HUES64 (cell line): ENCODE measurements at regions not wholly inside any gene's neighbourhood (a gene's known extent, or its start where the extent isn't known, plus 50 kb on each side); places are given as distances from the start of the nearest gene placed in this dataset.
"Not testable (repeated sequence)": the region's sequence is repeated elsewhere in the genome, so short reads cannot be mapped to it uniquely, and the experiment has no call there.

ENCODE experiments used
- H3K27ac ChIP-seq: 2 replicates; pipeline ENCODE4 v1.7.0; 2013; ENCODE audit warnings: low read depth, low read length, inconsistent platforms
- H3K27me3 ChIP-seq: 2 replicates; pipeline ENCODE4 v1.6.1; 2013; ENCODE audit warnings: mild to moderate bottlenecking, low read length; ENCODE audit not compliant: insufficient read depth
- H3K36me3 ChIP-seq: 2 replicates; pipeline ENCODE4 v1.6.1; 2013; ENCODE audit warnings: mild to moderate bottlenecking, low read length; ENCODE audit not compliant: insufficient read depth
- H3K4me1 ChIP-seq: 2 replicates; pipeline ENCODE4 v1.6.1; 2013; ENCODE audit warnings: mild to moderate bottlenecking, low read length, moderate library complexity; ENCODE audit not compliant: insufficient read depth
- H3K4me3 ChIP-seq: 2 replicates; pipeline ENCODE4 v1.5.1; 2013; ENCODE audit warnings: mild to moderate bottlenecking, low read length, moderate library complexity
- H3K9ac ChIP-seq: 2 replicates; pipeline ENCODE4 v1.6.1; 2013; ENCODE audit warnings: mild to moderate bottlenecking, low read depth, low read length
- H3K9me3 ChIP-seq: 2 replicates; pipeline ENCODE4 v1.6.1; 2013; ENCODE audit warnings: low read depth, low read length; ENCODE audit not compliant: insufficient read depth
- WGBS: fragments of 150-250, 120-280 bp; methylation state at CpG from one replicate; pipeline ENCODE4 v1.1.7; 2013; ENCODE audit warnings: missing lambda C conversion rate; 5-methylcytosine and 5-hydroxymethylcytosine counted together

GRCh38 chr7:32661501-32661900, 166.2 kb downstream of the AVL9 start:
- H3K4me3 ChIP-seq, result no peak overlapping the region
- H3K9ac ChIP-seq, result no peak overlapping the region
- H3K36me3 ChIP-seq, result no peaks in the 10 kb centered on the region
- no peaks in the 10 kb centered on the region for H3K9me3 ChIP-seq
- peaks cover 14% of the 10 kb centered on the region for H3K4me1 ChIP-seq
- H3K27me3 ChIP-seq, result no peaks in the 10 kb centered on the region
- WGBS, result 76% methylated on average over 2 of the region's 3 CpGs
- no peak overlapping the region for H3K27ac ChIP-seq

- WGBS, result 50% methylated on average over 2 of the region's 2 CpGs
Measured at GRCh38 chr7:32660936-32661335, 165.6 kb downstream of the AVL9 start.

GRCh38 chr7:32659853-32660252, 164.6 kb downstream of the AVL9 start:
- Histone ChIP-seq H3K9ac (no peak overlapping the region), H3K27ac (no peak overlapping the region), H3K36me3 (no peaks in the 10 kb centered on the region), H3K4me1 (peaks cover 14% of the 10 kb centered on the region), H3K27me3 (no peaks in the 10 kb centered on the region), H3K9me3 (no peaks in the 10 kb centered on the region), H3K4me3 (no peak overlapping the region)
- 96% methylated on average over 9 of the region's 9 CpGs for WGBS

More at GRCh38 chr7:32660936-32661335, 165.6 kb downstream of the AVL9 start:
- H3K9me3 ChIP-seq, result no peaks in the 10 kb centered on the region
- peaks cover 14% of the 10 kb centered on the region for H3K4me1 ChIP-seq
- no peak overlapping the region for H3K27ac ChIP-seq
- no peaks in the 10 kb centered on the region for H3K36me3 ChIP-seq
- no peak overlapping the region for H3K4me3 ChIP-seq
- no peaks in the 10 kb centered on the region for H3K27me3 ChIP-seq
- H3K9ac ChIP-seq, result no peak overlapping the region

- Histone ChIP-seq H3K36me3 (no peaks in the 10 kb centered on the region), H3K4me1 (peaks cover 8% of the 10 kb centered on the region), H3K9me3 (no peaks in the 10 kb centered on the region), H3K9ac (no peak overlapping the region), H3K4me3 (no peak overlapping the region), H3K27ac (no peak overlapping the region), H3K27me3 (no peaks in the 10 kb centered on the region)
- 90% methylated on average over 2 of the region's 2 CpGs for WGBS
Measured at GRCh38 chr7:32658467-32658869, 163.2 kb downstream of the AVL9 start.

- no peaks in the 10 kb centered on the region for H3K27me3 ChIP-seq
- no peaks in the 10 kb centered on the region for H3K36me3 ChIP-seq
- no peak overlapping the region for H3K9ac ChIP-seq
- WGBS, result 70% methylated on average over 7 of the region's 7 CpGs
- no peak overlapping the region for H3K4me3 ChIP-seq
- peaks cover 4% of the 10 kb centered on the region for H3K4me1 ChIP-seq
- no peak overlapping the region for H3K27ac ChIP-seq
- no peaks in the 10 kb centered on the region for H3K9me3 ChIP-seq
Measured at GRCh38 chr7:32658034-32658433, 162.7 kb downstream of the AVL9 start.

- not testable (repeated sequence) for H3K27me3 ChIP-seq, H3K27ac ChIP-seq, H3K36me3 ChIP-seq, H3K4me3 ChIP-seq, H3K9me3 ChIP-seq, H3K4me1 ChIP-seq, H3K9ac ChIP-seq
- no CpG with 5 or more reads among the region's 1 CpG for WGBS
Measured at GRCh38 chr7:32654549-32654948, 159.3 kb downstream of the AVL9 start.

GRCh38 chr7:32650356-32650755, 155.1 kb downstream of the AVL9 start:
- H3K9ac ChIP-seq, H3K4me3 ChIP-seq, H3K9me3 ChIP-seq, H3K27ac ChIP-seq, H3K4me1 ChIP-seq, H3K36me3 ChIP-seq, H3K27me3 ChIP-seq: not testable (repeated sequence)
- 78% methylated on average over 1 of the region's 1 CpG for WGBS

GRCh38 chr7:32648408-32649156, 153.3 kb downstream of the AVL9 start:
- H3K27ac ChIP-seq, result no peak overlapping the region
- 94% methylated on average over 4 of the region's 6 CpGs for WGBS
- H3K9ac ChIP-seq, result no peak overlapping the region
- H3K36me3 ChIP-seq, result no peaks in the 10 kb centered on the region
- H3K4me1 ChIP-seq, result 0 out of 2 replicates have a peak, but pooled peaks cover 3% of the 10 kb centered on the region
- no peaks in the 10 kb centered on the region for H3K27me3 ChIP-seq
- no peaks in the 10 kb centered on the region for H3K9me3 ChIP-seq
- no peak overlapping the region for H3K4me3 ChIP-seq

GRCh38 chr7:32645255-32645654, 150.0 kb downstream of the AVL9 start:
- not testable (repeated sequence) for H3K27me3 ChIP-seq, H3K4me3 ChIP-seq, H3K9me3 ChIP-seq, H3K27ac ChIP-seq, H3K4me1 ChIP-seq, H3K36me3 ChIP-seq, H3K9ac ChIP-seq
- WGBS, result 91% methylated on average over 1 of the region's 2 CpGs

GRCh38 chr7:32643194-32643593, 147.9 kb downstream of the AVL9 start:
- H3K9ac ChIP-seq, result no peak overlapping the region
- H3K27me3 ChIP-seq, result no peaks in the 10 kb centered on the region
- H3K27ac ChIP-seq, result no peak overlapping the region
- no peaks in the 10 kb centered on the region for H3K4me1 ChIP-seq
- no peak overlapping the region for H3K4me3 ChIP-seq
- H3K9me3 ChIP-seq, result no peaks in the 10 kb centered on the region
- H3K36me3 ChIP-seq, result no peaks in the 10 kb centered on the region
- WGBS, result 93% methylated on average over 5 of the region's 5 CpGs

- no peak overlapping the region for H3K9ac ChIP-seq
- 100% methylated on average over 2 of the region's 3 CpGs for WGBS
- no peaks in the 10 kb centered on the region for H3K27me3 ChIP-seq
- no peak overlapping the region for H3K4me3 ChIP-seq
- H3K36me3 ChIP-seq, result no peaks in the 10 kb centered on the region
- no peaks in the 10 kb centered on the region for H3K4me1 ChIP-seq
- H3K9me3 ChIP-seq, result no peaks in the 10 kb centered on the region
- H3K27ac ChIP-seq, result no peak overlapping the region
Measured at GRCh38 chr7:32639122-32639521, 143.8 kb downstream of the AVL9 start.
